ENCODE measurements at regions not wholly inside any gene's neighbourhood (a gene's known extent, or its start where the extent isn't known, plus 50 kb on each side); places are given as distances from the start of the nearest gene placed in this dataset.

DNA sequence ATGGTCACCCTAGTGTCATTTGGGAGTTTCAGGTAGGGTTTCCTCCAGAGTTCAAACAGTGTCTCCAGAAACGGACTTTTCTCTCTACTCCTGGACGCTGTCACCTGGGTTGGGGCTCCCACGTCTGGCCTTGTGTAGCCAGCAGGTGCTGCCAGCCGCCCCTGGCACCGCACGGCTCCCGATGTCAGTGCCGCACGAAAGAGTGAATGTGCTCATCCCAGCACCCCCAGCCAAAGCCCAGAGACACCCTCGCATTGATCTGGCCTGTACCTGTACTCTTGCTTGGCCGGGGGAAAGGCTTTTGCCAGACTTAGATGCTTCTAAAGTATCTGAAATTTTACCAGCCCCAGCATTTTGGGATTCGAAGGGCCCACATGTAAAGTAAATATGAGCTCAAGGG lies 351.9 kb downstream of the C16orf95 start:
- DNase-seq (ENCODE audit: extremely low read depth in 1 of 2, low read depth in 1 of 2): no peak

DNA sequence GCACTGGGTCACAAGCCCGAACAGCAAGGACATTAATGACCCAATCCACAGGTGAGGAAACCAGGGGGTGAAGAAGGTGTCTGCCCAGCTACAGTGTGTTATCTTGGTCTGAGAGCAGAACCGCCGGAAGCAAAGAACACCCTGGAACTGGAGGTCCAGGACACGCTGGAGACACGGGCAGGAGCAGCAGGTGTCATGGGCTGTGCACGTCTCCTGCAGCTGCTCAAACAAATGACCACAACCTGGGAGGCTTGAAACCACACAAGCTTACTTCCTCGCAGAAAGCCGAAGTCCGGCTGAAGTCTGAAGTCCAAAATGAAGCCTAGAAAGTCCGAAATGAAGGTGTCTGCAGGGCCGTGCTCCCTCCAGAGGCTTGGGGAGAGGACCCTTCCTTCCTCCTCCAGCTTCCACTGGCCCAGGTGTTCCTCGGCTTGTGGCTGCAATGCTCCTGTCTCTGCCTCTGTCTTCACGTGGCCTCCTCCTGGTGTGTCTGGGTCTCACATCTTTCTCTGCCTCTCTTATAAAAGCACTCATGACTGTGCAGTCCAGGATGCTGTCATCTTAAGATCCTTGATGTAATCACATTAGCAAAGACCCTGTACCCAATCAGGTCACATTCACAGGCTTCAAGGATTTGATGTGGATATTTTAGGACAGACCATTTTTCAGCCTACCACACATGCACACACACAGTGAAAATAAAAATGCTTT lies 351.2 kb downstream of the C16orf95 start:
- DNase-seq (ENCODE audit: extremely low read depth in 1 of 2, low read depth in 1 of 2): no peak

DNA sequence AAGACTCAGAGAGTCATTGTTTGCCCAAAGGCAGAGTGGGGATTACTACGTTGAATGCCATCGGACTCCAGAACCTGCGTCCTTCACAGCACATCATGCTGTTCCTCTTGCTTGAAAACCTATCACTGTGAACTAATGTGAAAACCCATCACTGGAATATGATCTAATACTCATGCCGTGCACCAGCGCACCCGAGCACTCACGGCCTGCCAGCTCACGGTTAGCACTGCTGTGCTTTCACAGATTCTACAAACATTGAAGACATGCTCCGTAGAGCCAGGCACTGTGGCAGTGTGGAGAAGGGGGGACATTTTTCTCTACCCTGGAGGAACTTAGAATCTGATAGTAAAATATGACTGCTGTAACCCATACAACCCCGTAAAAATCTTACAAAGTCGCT lies 350.4 kb downstream of the C16orf95 start:
- no peak for DNase-seq (ENCODE audit: extremely low read depth in 1 of 2, low read depth in 1 of 2)

DNA sequence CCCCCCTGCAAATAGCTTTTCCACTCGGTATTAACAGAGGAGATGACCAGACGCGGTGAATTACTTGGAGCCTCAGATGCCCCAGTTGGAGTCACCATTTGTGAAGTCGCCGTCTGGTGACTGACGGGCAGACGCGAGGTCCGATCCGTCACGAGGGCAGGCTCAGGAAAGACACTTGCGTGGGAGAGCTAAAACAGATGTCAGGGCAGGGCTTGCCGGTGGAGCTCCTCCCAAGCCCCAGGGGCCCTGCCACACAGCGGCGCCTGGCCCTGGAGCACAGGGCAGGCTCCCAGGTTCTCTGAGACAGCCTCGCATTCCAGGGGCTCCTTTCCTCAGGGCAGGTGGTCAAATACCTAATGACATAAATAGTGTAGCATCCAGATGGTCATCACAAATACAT lies 348.3 kb downstream of the C16orf95 start:
- DNase-seq (ENCODE audit: extremely low read depth in 1 of 2, low read depth in 1 of 2): no peak

DNA sequence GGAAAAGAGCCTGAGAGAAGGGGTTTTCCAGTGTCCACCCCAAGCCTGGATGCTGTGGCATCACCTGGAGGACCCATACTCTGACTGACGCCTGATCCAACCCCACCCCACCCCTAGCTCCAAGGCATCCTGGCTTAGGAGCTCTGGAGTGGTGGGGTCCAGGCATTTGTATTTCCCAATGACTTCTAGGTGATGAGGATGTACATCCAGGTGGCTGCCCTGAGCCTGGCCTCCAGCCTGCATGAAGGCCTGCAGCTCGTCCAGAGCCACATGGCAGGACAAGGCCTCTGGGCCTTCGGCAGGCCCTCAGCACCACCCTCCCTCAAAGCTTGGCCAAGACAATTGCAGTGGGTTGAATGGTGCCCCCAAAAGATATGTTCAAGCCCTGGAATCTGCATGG lies 347.5 kb downstream of the C16orf95 start:
- DNase-seq (ENCODE audit: extremely low read depth in 1 of 2, low read depth in 1 of 2): no peak

DNA sequence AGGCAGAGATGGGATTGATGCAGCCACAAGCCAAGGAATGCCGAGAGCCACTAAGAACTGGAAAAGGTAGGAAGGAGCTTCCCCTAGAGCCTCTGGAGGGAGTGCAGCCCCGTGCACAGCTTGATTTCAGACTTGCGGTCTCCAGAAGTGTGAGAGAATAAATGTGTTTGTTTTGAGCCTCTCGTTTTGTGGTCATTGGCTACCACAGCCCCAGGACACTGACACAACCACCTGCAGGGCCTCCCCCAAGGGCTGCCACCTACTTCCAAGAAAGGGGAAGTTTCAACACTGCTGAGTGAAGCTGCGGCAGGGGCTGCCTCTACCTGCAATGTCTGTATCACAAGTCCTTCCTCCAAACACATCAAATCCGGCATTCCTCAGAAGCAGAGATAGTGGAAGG lies 346.9 kb downstream of the C16orf95 start:
- no peak for DNase-seq (ENCODE audit: extremely low read depth in 1 of 2, low read depth in 1 of 2)

DNA sequence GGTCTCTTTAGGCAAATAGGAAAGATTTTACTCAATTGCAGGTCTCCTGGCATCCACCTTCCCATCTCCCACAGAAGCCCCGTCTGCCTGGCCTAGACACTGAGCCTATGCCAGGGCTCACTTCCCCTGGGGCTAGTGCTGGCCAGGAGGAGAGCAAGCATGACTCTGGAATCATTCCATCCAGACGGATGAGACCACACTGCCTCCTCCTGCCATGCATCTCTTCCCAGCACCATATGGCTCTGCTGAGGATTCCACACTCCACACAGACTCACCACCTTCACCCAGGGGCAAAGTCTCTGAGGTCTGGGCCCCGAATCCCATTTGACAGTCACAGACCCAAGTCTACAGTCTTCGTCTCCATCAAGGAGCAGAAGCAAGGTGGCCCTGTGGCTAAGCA lies 346.5 kb downstream of the C16orf95 start:
- no peak for DNase-seq (ENCODE audit: extremely low read depth in 1 of 2, low read depth in 1 of 2)

DNA sequence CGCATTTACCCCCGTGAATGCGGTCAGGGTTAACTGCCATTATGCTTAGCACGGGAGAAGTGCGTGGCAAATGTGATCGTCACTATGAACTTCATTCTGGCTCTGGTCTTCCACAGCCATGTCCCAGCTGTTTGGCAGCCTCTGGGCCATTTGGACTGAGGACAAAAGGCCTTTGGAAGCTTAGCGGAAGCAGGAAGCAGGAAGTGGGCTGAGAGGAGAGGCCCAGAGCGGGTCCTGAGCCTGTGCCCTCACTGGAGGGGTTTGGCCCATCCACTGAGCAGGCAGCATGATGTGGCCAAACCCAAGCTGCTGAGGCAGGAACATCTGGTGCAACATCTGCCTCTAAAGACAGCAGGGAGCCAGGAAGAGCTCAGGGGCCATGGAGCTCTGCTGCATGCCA lies 345.9 kb downstream of the C16orf95 start:
- DNase-seq (ENCODE audit: extremely low read depth in 1 of 2, low read depth in 1 of 2): no peak

DNA sequence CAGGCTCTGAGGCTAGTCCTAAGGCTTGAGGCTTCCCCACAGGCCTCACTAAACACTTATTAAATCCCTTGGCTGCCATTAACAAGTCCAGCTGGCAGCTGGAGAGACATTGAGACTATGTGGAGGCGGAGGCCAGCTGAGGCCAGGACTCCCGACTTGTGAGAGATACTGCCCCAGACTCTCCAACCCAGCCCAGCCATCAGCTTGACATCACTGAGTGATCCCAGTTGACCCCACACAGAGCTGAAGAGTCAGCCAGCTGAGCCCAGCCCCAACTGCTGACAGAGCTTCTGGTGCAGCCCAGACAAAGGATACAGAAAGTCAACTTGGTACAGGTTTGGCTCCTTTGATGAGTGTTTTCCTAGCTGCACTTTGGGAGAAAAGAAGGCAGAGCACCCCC lies 343.1 kb downstream of the C16orf95 start:
- DNase-seq (ENCODE audit: extremely low read depth in 1 of 2, low read depth in 1 of 2): no peak

DNA sequence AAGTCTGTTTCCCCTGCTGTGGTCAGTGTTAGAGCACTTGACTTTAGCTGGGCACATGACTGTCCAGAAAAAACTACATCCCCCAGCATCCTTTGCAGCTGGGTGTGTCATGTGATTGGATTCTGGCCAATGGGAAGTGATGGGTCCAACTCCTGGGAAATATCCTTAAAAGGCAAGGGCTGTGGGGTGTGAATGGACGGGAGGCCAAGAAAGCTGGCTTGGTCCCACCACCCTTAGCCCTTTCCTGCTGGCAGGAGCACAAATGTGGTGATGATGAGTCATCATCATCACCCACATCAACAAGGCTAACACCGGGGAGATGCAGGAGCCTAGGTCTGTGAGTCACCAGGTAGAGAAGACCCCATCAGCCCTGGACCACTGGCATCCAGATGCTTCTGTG lies 341.7 kb downstream of the C16orf95 start:
- no peak for DNase-seq (ENCODE audit: extremely low read depth in 1 of 2, low read depth in 1 of 2)

DNA sequence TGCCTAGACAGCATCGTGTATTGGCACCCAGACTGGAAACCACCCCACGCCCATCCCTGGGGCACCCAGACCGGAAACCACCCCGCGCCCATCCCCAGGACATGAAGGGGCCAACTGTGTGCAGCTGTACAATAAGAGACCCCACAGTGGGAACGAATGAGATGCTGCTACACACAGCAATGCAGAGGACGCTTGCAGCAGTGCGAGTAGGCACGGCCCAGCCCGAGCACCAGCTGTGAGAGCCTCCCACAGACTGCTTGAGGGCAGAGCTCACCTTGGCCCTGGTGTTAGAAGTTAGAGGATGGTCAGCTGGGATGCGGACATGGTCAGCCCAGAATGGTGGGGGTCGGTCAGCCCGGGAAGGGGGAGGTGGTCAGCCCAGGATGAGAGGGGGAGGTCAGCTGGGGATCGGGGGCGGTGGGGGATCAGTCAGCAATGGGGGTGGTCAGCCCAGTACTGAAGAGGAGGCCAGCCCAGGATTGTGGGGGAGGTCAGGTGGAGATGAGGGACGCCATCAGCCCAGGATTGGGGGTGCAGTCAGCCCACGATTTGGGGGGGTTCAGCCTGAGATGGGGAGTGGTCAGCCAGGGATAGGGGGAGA lies 340.0 kb downstream of the C16orf95 start:
- DNase-seq (ENCODE audit: extremely low read depth in 1 of 2, low read depth in 1 of 2): no peak

DNA sequence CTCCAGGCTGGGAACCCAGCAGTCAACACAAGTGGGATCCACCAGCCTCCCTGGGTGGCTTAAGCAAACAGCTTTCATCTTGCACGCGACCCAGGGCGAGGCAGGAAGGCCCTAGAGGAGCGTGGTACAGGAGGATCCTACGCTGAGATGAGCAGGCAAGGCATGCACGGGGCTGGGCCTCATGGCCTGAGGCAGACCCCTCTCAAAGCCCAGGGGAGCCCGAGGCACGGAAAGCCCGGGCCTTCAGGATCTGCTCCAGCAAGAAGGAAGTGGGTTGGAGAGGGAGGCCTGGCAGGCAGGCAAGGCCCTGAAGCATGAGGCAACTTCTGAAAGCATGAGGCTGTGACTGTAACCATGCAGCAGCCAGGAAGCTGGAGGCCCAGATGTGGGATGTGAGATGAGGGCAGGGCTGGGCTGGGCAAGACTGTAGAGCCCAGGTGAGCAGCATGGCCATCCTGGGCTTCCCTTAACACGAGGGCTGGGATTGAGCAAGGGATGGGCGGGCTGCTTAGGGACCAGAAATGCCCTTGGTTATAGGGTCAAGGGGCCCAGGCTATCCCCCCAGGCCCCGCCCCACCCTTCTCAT lies 338.7 kb downstream of the C16orf95 start:
- no peak for DNase-seq (ENCODE audit: extremely low read depth in 1 of 2, low read depth in 1 of 2)

DNA sequence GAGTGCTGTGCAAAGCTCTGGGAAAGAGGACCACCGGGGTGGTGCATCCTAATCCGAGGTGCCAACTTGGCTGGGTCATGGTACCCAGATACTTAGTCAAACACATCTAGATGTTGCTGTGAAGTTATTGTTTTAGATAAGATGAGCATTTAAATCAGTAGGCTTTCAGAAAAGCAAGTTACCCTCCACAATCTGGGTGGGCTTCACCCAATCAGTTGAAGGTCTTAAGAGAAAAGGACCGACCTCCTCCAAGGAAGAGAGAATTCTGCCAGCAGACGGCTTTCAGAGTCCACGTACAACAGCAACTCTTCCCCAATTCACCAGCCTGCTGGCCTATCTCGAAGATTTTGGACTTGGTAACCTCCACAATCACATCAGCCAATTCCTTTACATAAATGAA lies 338.1 kb downstream of the C16orf95 start:
- DNase-seq (ENCODE audit: extremely low read depth in 1 of 2, low read depth in 1 of 2): no peak

DNA sequence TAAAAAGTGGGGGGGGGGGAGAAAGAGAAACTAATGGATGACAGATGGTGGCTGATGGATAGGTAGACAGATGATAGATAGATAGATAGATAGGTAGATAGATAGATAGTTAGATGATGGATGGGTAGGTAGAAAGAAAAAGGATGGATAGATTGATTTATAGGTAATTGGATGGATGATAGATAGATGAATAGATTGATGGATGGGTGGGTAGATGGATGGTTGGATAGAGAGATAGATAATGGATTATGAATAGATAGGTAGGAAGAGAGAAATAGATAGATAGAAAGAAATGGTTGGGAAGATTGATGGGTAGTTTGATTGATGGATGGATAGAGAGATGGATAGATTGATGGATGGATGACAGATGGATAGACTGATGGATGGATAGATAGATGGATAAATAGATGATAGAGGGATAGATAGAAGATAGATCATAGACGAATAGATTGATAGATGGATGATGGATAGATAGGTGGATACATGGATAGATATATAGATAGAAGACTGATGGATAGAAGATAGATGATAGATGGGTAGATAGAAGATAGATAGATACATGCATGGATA lies 337.1 kb downstream of the C16orf95 start:
- DNase-seq (ENCODE audit: extremely low read depth in 1 of 2, low read depth in 1 of 2): no peak

DNA sequence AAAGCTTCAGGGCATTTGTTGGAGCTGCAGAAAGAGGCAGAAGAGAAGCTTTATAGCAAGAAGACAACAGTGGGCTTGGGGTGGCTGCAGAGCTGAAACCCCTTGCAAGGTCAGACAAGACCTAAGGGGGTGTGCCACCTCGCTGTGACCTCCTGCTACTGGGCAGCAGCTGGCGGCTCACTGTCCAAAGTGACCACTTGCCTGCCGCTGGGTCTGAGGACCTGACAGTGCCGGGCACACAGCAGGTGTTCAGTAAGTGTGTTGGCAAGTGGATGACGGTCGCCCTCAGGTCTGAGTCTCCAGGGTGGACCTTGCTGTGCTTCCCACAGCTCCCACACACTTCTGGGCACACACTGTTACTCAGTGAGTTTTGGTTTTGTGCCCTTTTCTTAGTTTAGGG lies 336.5 kb downstream of the C16orf95 start:
- DNase-seq (ENCODE audit: extremely low read depth in 1 of 2, low read depth in 1 of 2): no peak

DNA sequence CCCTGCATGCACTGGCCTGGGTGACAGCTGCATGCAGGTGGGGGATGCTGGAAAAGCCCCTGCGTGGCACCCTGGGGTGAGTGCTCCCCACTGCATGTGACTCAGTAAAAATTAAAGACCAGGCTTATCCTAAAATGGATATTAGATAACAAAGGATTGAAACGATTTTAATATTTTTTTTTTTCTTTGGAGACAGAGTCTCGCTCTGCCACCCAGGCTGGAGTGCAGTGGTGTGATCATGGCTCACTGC lies 334.9 kb downstream of the C16orf95 start:
- DNase-seq (ENCODE audit: extremely low read depth in 1 of 2, low read depth in 1 of 2): no peak

DNA sequence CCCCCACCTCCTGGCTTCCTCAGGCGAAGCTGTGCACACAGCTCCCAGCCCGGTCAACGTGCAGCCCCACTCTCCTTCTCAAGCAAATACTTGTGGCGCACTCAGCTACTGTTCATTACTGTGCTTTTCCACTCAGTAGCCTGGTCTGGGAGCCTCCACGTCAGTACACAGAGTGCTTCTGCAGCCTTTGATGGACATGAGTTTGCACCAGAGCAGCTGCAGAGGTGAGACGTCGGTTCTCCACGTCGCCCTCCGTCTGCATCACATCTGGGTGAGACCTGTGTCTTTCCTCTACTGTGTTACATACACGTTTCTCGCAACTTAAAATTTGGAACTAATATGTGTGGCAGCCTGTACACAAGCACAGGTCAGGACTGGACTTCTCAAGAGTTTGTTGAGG lies 334.3 kb downstream of the C16orf95 start:
- DNase-seq (ENCODE audit: extremely low read depth in 1 of 2, low read depth in 1 of 2): no peak

DNA sequence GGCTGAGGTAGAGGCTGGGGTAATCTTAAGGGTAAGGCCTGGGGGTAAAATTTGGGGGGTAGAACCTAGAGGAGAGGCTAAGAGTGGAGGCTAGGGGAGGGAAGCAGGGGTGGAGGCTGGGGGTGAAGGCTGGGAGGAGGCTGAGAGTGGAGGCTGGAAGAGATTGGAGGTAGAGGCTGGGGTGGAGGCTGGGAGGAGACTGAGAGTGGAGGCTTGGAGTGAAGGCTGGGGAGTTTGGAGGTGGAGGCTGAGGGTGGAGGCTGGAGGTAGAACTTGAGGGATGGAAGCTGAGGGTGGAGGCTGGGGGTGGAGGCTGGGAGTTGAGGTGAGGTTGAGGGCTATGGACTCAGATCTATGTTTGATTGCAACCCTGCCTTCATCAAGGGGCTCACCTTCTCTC lies 333.6 kb downstream of the C16orf95 start:
- DNase-seq (ENCODE audit: extremely low read depth in 1 of 2, low read depth in 1 of 2): no peak

DNA sequence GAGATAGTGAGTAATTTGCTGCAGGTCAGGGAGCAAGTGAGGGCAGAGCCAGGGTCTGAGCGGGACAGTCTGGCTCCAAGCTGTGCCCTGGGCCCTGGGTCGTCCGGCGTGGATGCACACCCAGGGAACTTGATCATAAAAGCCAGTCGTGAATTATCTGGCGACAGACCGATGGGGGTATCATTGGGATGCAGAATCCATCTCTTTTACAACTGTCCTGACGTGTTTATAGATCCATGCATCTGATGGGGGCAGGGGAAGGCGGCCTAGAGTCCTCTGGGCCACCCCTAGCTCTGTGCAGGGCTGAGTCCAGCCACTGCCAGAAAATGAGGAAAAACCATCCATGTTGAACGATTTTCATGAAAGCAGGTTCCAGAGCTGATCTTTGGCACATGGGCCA lies 332.8 kb downstream of the C16orf95 start:
- no peak for DNase-seq (ENCODE audit: extremely low read depth in 1 of 2, low read depth in 1 of 2)

DNA sequence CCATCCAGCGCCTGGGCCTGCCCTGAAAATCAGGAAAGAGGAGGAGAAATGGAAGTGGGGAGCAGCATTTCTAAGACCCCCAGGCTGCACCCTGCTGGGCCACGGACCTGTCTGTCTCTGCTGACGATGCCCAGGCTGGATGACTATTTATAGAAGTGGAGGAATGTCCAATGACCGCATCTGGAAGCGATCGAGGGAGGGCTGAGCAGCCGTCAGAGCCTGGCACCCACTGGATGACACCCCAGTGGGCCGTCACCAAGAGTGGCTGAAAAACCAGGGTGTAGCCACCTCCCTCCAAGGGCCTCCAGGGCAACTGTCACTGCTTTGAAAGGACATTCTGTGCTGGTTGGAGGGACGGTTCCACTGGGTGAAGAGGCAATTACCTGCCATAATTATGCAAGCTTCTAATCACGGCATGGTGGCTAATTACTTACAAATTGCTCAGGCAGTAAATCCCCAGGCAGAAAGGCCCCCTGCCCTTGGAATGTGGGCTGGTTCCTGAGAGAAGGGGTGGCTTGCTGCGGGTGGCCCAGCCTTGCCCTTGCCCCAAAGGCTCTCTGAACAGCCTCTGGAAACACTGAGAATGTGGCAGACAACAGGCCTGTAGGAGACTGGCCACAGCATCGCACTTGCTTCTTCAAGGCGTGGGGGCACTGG lies 332.1 kb downstream of the C16orf95 start:
- no peak for DNase-seq (ENCODE audit: extremely low read depth in 1 of 2, low read depth in 1 of 2)

DNA sequence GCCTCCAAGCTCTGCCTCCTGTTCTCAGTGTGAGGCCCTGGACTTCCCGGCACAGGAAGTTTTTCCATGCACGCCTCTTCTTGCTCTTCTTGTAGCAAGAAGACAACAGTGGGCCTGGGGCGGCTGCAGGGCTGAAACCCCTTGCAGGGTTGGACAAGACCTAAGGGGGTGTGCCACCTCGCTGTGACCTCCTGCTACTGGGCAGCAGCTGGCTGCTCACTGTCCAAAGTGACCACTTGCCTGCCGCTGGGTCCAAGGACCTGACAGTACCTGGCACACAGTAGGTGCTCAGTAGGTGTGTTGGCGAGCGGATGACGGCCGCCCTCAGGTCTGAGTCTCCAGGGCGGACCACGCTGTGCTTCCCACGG lies 331.6 kb downstream of the C16orf95 start:
- DNase-seq (ENCODE audit: extremely low read depth in 1 of 2, low read depth in 1 of 2): no peak

DNA sequence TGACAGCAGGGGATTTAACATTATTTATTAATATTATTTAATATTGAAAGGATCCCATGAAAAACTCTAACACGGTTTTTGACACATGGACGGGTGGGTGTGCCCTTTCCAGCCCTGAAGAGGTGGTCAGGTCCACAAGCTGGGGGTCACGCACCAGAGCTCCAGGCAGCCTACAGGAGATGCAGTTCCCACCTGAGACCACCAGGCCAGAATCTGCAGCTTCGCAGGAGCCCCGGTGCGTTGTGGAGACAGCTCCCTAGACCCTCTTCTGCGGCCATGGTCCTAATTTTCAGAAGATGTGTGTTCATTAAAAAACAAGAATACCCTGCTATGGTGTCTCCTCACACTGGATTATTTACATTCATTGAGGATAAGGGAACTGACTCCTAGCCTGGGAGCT lies 331.1 kb downstream of the C16orf95 start:
- no peak for DNase-seq (ENCODE audit: extremely low read depth in 1 of 2, low read depth in 1 of 2)

Data from activated CD8-positive, alpha-beta memory T cell treated with anti-CD3 and anti-CD28 coated beads for 1 hour (primary cell).